ENCODE measurements at regions not wholly inside any gene's neighbourhood (a gene's known extent, or its start where the extent isn't known, plus 50 kb on each side); places are given as distances from the start of the nearest gene placed in this dataset.

- ATAC-seq (replicated peaks in 6 of 8) = no peak
- Histone ChIP-seq H3K4me3 (no peak overlapping the region), H3K4me1 (replicated peaks in 1 of 2) (peaks cover 38 to 43% of the 10 kb centered on the region in 2 donors), H3K27ac (no peak overlapping the region)
- in situ Hi-C loops (cut with MboI; ENCODE audit: low pct_unique_long_range_greater_than_20kb in 2 of 9, low sequenced_read_pairs in 9 of 9, unreplicated experiment in 9 of 9) = no loop called here
- 69 to 80% (median 71%) methylated on average over 1 to 4 of the region's 6 CpGs; no CpG with 5 or more reads in 6 of the 10 experiments for WGBS, 10 experiments
These were observed 64.5 kb upstream of the STX16 start for GRCh38 chr20:58586565-58587093.

- WGBS, 10 experiments = 20 to 85% (median 79%) methylated on average over 4 to 6 of the region's 8 CpGs; no CpG with 5 or more reads in 3 of the 10 experiments
- H3K4me1 ChIP-seq (replicated peaks in 1 of 2) = peaks cover 33 to 44% of the 10 kb centered on the region in 2 donors
- peak in 1 of 8 experiments; percentile 41 for ATAC-seq (replicated peaks in 6 of 8)
- in situ Hi-C loops (cut with MboI; ENCODE audit: low pct_unique_long_range_greater_than_20kb in 2 of 9, low sequenced_read_pairs in 9 of 9, unreplicated experiment in 9 of 9) = no loop called here
- H3K4me3 ChIP-seq = no peak overlapping the region
- no peak overlapping the region for H3K27ac ChIP-seq
These were observed 65.1 kb upstream of the STX16 start for GRCh38 chr20:58585753-58586540.

GRCh38 chr20:58584881-58585752 lies 66.0 kb upstream of the STX16 start:
- in situ Hi-C loops (cut with MboI; ENCODE audit: low pct_unique_long_range_greater_than_20kb in 2 of 9, low sequenced_read_pairs in 9 of 9, unreplicated experiment in 9 of 9) = no loop called here
- H3K4me3 ChIP-seq = no peak overlapping the region
- 49 to 80% (median 75%) methylated on average over 1 to 5 of the region's 9 CpGs; no CpG with 5 or more reads in 1 of the 10 experiments for WGBS, 10 experiments
- ATAC-seq (replicated peaks in 6 of 8) = peak in 1 of 8 experiments; percentile 46
- peaks cover 32 to 44% of the 10 kb centered on the region in 2 donors for H3K4me1 ChIP-seq (replicated peaks in 1 of 2)
- H3K27ac ChIP-seq = no peak overlapping the region

- Histone ChIP-seq H3K4me3 (no peak overlapping the region), H3K27ac (no peak overlapping the region), H3K4me1 (replicated peaks in 1 of 2) (peaks cover 26 to 39% of the 10 kb centered on the region in 2 donors)
- 80 to 100% (median 90%) methylated on average over 1 to 6 of the region's 8 CpGs; no CpG with 5 or more reads in 5 of the 10 experiments for WGBS, 10 experiments
- no peak for ATAC-seq (replicated peaks in 6 of 8)
- in situ Hi-C loops (cut with MboI; ENCODE audit: low pct_unique_long_range_greater_than_20kb in 2 of 9, low sequenced_read_pairs in 9 of 9, unreplicated experiment in 9 of 9) = no loop called here
These were observed 66.8 kb upstream of the STX16 start for GRCh38 chr20:58584051-58584824.

- ATAC-seq (replicated peaks in 6 of 8) = no peak
- in situ Hi-C loops (cut with MboI; ENCODE audit: low pct_unique_long_range_greater_than_20kb in 2 of 9, low sequenced_read_pairs in 9 of 9, unreplicated experiment in 9 of 9) = no loop called here
- 50 to 100% (median 57%) methylated on average over 1 to 5 of the region's 8 CpGs; no CpG with 5 or more reads in 6 of the 10 experiments for WGBS, 10 experiments
- Histone ChIP-seq H3K4me3 (no peak overlapping the region), H3K27ac (peak overlapping the region in 1 of 2 donors; percentile 24), H3K4me1 (replicated peaks in 1 of 2) (peaks cover 21 to 32% of the 10 kb centered on the region in 2 donors)
These were observed 67.5 kb upstream of the STX16 start for GRCh38 chr20:58583586-58583985.

- in situ Hi-C loops (cut with MboI; ENCODE audit: low pct_unique_long_range_greater_than_20kb in 2 of 9, low sequenced_read_pairs in 9 of 9, unreplicated experiment in 9 of 9) = no loop called here
- H3K27ac ChIP-seq = peak overlapping the region in 1 of 2 donors; percentile 24
- 40 to 83% (median 57%) methylated on average over 2 to 8 of the region's 13 CpGs; no CpG with 5 or more reads in 2 of the 10 experiments for WGBS, 10 experiments
- no peak overlapping the region for H3K4me3 ChIP-seq
- peaks cover 18 to 30% of the 10 kb centered on the region in 2 donors for H3K4me1 ChIP-seq (replicated peaks in 1 of 2)
- ATAC-seq (replicated peaks in 6 of 8) = no peak
These were observed 67.9 kb upstream of the STX16 start for GRCh38 chr20:58583176-58583575.

- Histone ChIP-seq H3K4me1 (replicated peaks in 1 of 2) (peaks cover 21 to 44% of the 10 kb centered on the region in 2 donors), H3K27ac (peak overlapping the region in 1 of 2 donors; percentile 36), H3K4me3 (no peak overlapping the region)
- no peak for ATAC-seq (replicated peaks in 6 of 8)
- 71 to 93% (median 81%) methylated on average over 1 to 5 of the region's 7 CpGs; no CpG with 5 or more reads in 6 of the 10 experiments for WGBS, 10 experiments
- in situ Hi-C loops (cut with MboI; ENCODE audit: low pct_unique_long_range_greater_than_20kb in 2 of 9, low sequenced_read_pairs in 9 of 9, unreplicated experiment in 9 of 9) = no loop called here
These were observed 65.3 kb upstream of the APCDD1L start for GRCh38 chr20:58580474-58580835.

- Histone ChIP-seq H3K27ac (peak overlapping the region in 1 of 2 donors; percentile 36), H3K4me3 (no peak overlapping the region), H3K4me1 (replicated peaks in 1 of 2) (peaks cover 17 to 44% of the 10 kb centered on the region in 2 donors)
- WGBS, 10 experiments = 33 to 80% (median 58%) methylated on average over 2 to 15 of the region's 23 CpGs; no CpG with 5 or more reads in 2 of the 10 experiments
- in situ Hi-C loops (cut with MboI; ENCODE audit: low pct_unique_long_range_greater_than_20kb in 2 of 9, low sequenced_read_pairs in 9 of 9, unreplicated experiment in 9 of 9) = no loop called here
- ATAC-seq (replicated peaks in 6 of 8) = peak in 5 of 8 experiments; percentile 81 to 95 (median 91)
These were observed 64.7 kb upstream of the APCDD1L start for GRCh38 chr20:58579819-58580473.

GRCh38 chr20:58579069-58579818 lies 64.0 kb upstream of the APCDD1L start:
- WGBS, 10 experiments = 80 to 100% (median 89%) methylated on average over 1 to 13 of the region's 15 CpGs; no CpG with 5 or more reads in 2 of the 10 experiments
- Histone ChIP-seq H3K4me1 (replicated peaks in 1 of 2) (peaks cover 17 to 44% of the 10 kb centered on the region in 2 donors), H3K4me3 (no peak overlapping the region), H3K27ac (peak overlapping the region in 1 of 2 donors; percentile 30)
- ATAC-seq (replicated peaks in 6 of 8) = no peak
- in situ Hi-C loops (cut with MboI; ENCODE audit: low pct_unique_long_range_greater_than_20kb in 2 of 9, low sequenced_read_pairs in 9 of 9, unreplicated experiment in 9 of 9) = no loop called here

- Histone ChIP-seq H3K4me1 (replicated peaks in 1 of 2) (peaks cover 14 to 35% of the 10 kb centered on the region in 2 donors), H3K27ac (peak overlapping the region in 1 of 2 donors; percentile 8), H3K4me3 (no peak overlapping the region)
- in situ Hi-C loops (cut with MboI; ENCODE audit: low pct_unique_long_range_greater_than_20kb in 2 of 9, low sequenced_read_pairs in 9 of 9, unreplicated experiment in 9 of 9) = no loop called here
- WGBS, 10 experiments = 50 to 86% (median 63%) methylated on average over 2 to 14 of the region's 23 CpGs
- ATAC-seq (replicated peaks in 6 of 8) = peak in 3 of 8 experiments; percentile 16 to 55 (median 37)
These were observed 62.8 kb upstream of the APCDD1L start for GRCh38 chr20:58577871-58578598.

Data from motor neuron (in vitro differentiated cells).